Common myeloid progenitor, CD34-positive (primary cell): ENCODE measurements at regions not wholly inside any gene's neighbourhood (a gene's known extent, or its start where the extent isn't known, plus 50 kb on each side); places are given as distances from the start of the nearest gene placed in this dataset.
"Not testable (repeated sequence)": the region's sequence is repeated elsewhere in the genome, so short reads cannot be mapped to it uniquely, and the experiment has no call there.

Experiments used
- CTCF ChIA-PET: fragments of 350-600 bp; sonication (Branson Sonifier 250); formaldehyde crosslinking; loops from one replicate; lab custom pipeline; 2021; ENCODE audit warnings: antibody characterized with exemption; lab: Charles Lee
- POLR2A ChIA-PET: fragments of 350-600 bp; sonication (Branson Sonifier 250); formaldehyde crosslinking; loops from one replicate; lab custom pipeline; 2021; ENCODE audit warnings: antibody characterized with exemption; lab: Charles Lee
- DNase-seq, 3 donors: peaks; one replicate each; pipeline versions ENCODE4 v3.0.0 to v3.0.0-alpha.2; 2013
- H3K27ac ChIP-seq, 2 experiments: 1 replicate in 1 of 2; 2 replicates in 1 of 2; pipeline ENCODE4 v1.7.0; 2013; ENCODE audit warnings: inconsistent platforms in 2 of 2, low read length in 2 of 2, mild to moderate bottlenecking in 2 of 2, low read depth in 1 of 2, moderate library complexity in 1 of 2; ENCODE audit not compliant: severe bottlenecking in 2 of 2, insufficient read depth in 1 of 2, poor library complexity in 1 of 2
- H3K27me3 ChIP-seq, 5 experiments: replicated peaks in 2 of 5; 1 replicate in 3 of 5; 2 replicates in 2 of 5; pipeline versions ENCODE4 v1.6.1 to v1.7.0; 2013; ENCODE audit warnings: low read length in 4 of 5, mild to moderate bottlenecking in 2 of 5, moderate library complexity in 2 of 5, inconsistent platforms in 1 of 5; ENCODE audit not compliant: insufficient read depth in 5 of 5, control insufficient read depth in 4 of 5
- H3K36me3 ChIP-seq, 4 experiments: 1 replicate in 2 of 4; 2 replicates in 2 of 4; pipeline versions ENCODE4 v1.6.1 to v1.7.0; 2013; ENCODE audit warnings: low read length in 3 of 4, control low read depth in 1 of 4, mild to moderate bottlenecking in 1 of 4; ENCODE audit not compliant: control insufficient read depth in 4 of 4, insufficient read depth in 4 of 4
- H3K4me1 ChIP-seq, 4 experiments: 1 replicate in 3 of 4; 2 replicates in 1 of 4; pipeline versions ENCODE4 v1.6.1 to v1.7.1; 2013; ENCODE audit warnings: low read length in 3 of 4, mild to moderate bottlenecking in 3 of 4, control low read depth in 1 of 4, inconsistent platforms in 1 of 4, moderate library complexity in 1 of 4; ENCODE audit not compliant: control insufficient read depth in 4 of 4, insufficient read depth in 4 of 4; ENCODE audit errors: control extremely low read depth in 1 of 4
- H3K4me3 ChIP-seq, 7 experiments: 1 replicate in 4 of 7; 2 replicates in 3 of 7; pipeline versions ENCODE4 v1.5.1 to v1.7.0; 2013; ENCODE audit warnings: mild to moderate bottlenecking in 7 of 7, low read length in 6 of 7, moderate library complexity in 6 of 7, inconsistent platforms in 2 of 7, low read depth in 2 of 7, control low read depth in 1 of 7; ENCODE audit not compliant: insufficient read depth in 4 of 7, control insufficient read depth in 1 of 7; ENCODE audit errors: extremely low read depth in 1 of 7
- H3K9me3 ChIP-seq, 5 experiments: 1 replicate in 4 of 5; 2 replicates in 1 of 5; pipeline versions ENCODE4 v1.6.1 to v1.7.1; 2013; ENCODE audit warnings: low read length in 4 of 5, mild to moderate bottlenecking in 2 of 5, inconsistent platforms in 1 of 5, low read depth in 1 of 5, moderate library complexity in 1 of 5; ENCODE audit not compliant: control insufficient read depth in 4 of 5, insufficient read depth in 2 of 5; ENCODE audit errors: control extremely low read depth in 1 of 5
- WGBS: methylation state at CpG from one replicate; pipeline ENCODE4 v1.1.5; 2013; ENCODE audit not compliant: insufficient coverage; 5-methylcytosine and 5-hydroxymethylcytosine counted together

- no peaks in the 10 kb centered on the region for H3K27me3 ChIP-seq
- H3K27ac ChIP-seq: no peak overlapping the region
- DNase-seq: no peak
- no peaks in the 10 kb centered on the region for H3K4me1 ChIP-seq
- H3K36me3 ChIP-seq: no peaks in the 10 kb centered on the region
- WGBS: 94% methylated on average over 3 of the region's 4 CpGs
- no peaks in the 10 kb centered on the region for H3K9me3 ChIP-seq
- no peak overlapping the region for H3K4me3 ChIP-seq
- POLR2A ChIA-PET: no interaction called here
- CTCF ChIA-PET: no interaction called here
These were observed 171.7 kb upstream of the SEMA3E start for GRCh38 chr7:83820641-83821040.

DNA sequence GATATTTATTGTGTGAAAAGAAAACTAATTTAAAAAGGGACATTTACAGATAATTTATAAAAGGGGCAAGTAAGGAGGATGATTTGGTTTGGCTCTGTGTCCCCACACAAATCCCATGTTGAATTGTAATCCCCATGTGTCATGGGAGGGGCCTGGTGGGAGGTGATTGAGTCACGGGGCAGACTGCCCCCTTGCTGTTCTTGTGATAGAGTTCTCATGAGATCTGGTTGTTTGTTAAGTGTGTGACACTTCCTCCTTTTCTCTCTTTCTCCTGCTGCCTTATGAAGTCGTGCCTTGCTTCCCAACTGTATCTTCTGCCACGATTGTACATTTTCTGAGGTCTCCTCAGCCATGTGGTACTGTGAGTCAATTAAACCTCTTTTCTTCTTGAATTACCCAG lies 171.0 kb upstream of the SEMA3E start:
- CTCF ChIA-PET: no interaction called here

GRCh38 chr7:83814480-83814879 lies 165.5 kb upstream of the SEMA3E start:
- no peaks in the 10 kb centered on the region for H3K9me3 ChIP-seq
- no peaks in the 10 kb centered on the region for H3K27me3 ChIP-seq
- H3K27ac ChIP-seq: no peak overlapping the region
- H3K4me3 ChIP-seq: no peak overlapping the region
- ChIA-PET CTCF (no interaction called here), POLR2A (no interaction called here)
- no CpG with 5 or more reads among the region's 1 CpG for WGBS
- no peaks in the 10 kb centered on the region for H3K4me1 ChIP-seq
- no peak for DNase-seq
- H3K36me3 ChIP-seq: no peaks in the 10 kb centered on the region

More for the DNA sequence above, 171.0 kb upstream of the SEMA3E start:
- no peaks in the 10 kb centered on the region for H3K9me3 ChIP-seq
- H3K27me3 ChIP-seq: no peaks in the 10 kb centered on the region
- WGBS: 29% methylated on average over 1 of the region's 3 CpGs
- POLR2A ChIA-PET: no interaction called here
- H3K36me3 ChIP-seq: no peaks in the 10 kb centered on the region
- DNase-seq: no peak
- H3K4me3 ChIP-seq: no peak overlapping the region
- no peak overlapping the region for H3K27ac ChIP-seq
- no peaks in the 10 kb centered on the region for H3K4me1 ChIP-seq

- WGBS: no CpG with 5 or more reads among the region's 2 CpGs
- CTCF ChIA-PET, H3K4me1 ChIP-seq, POLR2A ChIA-PET, H3K36me3 ChIP-seq, H3K4me3 ChIP-seq, DNase-seq, H3K9me3 ChIP-seq, H3K27ac ChIP-seq, H3K27me3 ChIP-seq: not testable (repeated sequence)
These were observed 163.6 kb upstream of the SEMA3E start for GRCh38 chr7:83812563-83812962.

DNA sequence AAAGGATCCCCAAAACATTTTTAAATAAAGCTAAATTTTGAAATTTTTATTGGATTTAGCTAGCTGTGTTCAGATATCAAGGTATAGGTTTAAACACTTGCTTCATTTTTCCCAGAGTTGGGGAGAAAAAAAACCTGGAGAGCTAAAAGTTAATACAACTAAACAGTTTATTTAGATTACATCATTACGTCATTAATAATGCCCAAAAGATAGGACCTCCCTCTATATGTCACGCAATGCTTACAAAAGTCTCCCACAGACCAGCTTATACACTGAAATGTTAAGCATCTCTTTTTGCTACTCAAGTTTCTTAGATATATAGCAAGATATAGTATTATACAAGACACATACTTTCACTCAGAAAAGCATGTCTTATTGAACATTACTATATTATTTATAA lies 160.0 kb upstream of the SEMA3E start:
- no peak for DNase-seq
- H3K4me3 ChIP-seq: no peak overlapping the region
- WGBS: 94% methylated on average over 2 of the region's 2 CpGs
- no peaks in the 10 kb centered on the region for H3K27me3 ChIP-seq
- H3K9me3 ChIP-seq: no peaks in the 10 kb centered on the region
- ChIA-PET POLR2A (interaction anchor here (0.7 kb wide), 1 partner anchor 77 kb away, joined by 3 read pairs; no protein-coding TSS in a partner anchor), CTCF (no interaction called here)
- no peaks in the 10 kb centered on the region for H3K4me1 ChIP-seq
- H3K27ac ChIP-seq: no peak overlapping the region
- H3K36me3 ChIP-seq: no peaks in the 10 kb centered on the region

- 70% methylated on average over 3 of the region's 4 CpGs for WGBS
- H3K36me3 ChIP-seq: no peaks in the 10 kb centered on the region
- no peaks in the 10 kb centered on the region for H3K4me1 ChIP-seq
- H3K27ac ChIP-seq: no peak overlapping the region
- CTCF ChIA-PET: no interaction called here
- H3K4me3 ChIP-seq: no peak overlapping the region
- POLR2A ChIA-PET: no interaction called here
- DNase-seq: no peak
- no peaks in the 10 kb centered on the region for H3K9me3 ChIP-seq
- H3K27me3 ChIP-seq: no peaks in the 10 kb centered on the region
These were observed 158.8 kb upstream of the SEMA3E start for GRCh38 chr7:83807774-83808173.

DNA sequence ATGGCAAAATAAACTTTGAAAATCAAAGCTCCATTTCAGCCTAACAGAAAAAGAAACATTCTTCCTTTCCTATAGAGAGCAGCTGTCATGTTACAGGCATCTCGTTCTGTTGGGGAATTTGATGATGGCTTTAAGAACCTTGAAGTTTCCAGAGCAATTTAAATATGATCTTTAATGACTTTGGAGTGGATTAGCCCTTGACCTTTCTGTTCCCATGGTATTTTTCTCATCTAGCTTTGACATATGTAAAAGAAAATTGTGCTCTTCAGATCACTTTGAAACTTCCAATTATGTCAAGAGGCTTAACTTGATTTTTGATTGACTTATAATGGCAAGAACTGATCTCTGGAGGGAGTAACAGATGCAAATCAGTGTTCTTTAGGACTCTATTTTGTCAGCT lies 157.6 kb upstream of the SEMA3E start:
- ChIA-PET POLR2A (no interaction called here), CTCF (no interaction called here)
- Histone ChIP-seq H3K4me1 (no peaks in the 10 kb centered on the region), H3K4me3 (no peak overlapping the region), H3K27ac (no peak overlapping the region), H3K36me3 (no peaks in the 10 kb centered on the region), H3K9me3 (no peaks in the 10 kb centered on the region), H3K27me3 (no peaks in the 10 kb centered on the region)
- no CpG with 5 or more reads among the region's 1 CpG for WGBS
- no peak for DNase-seq
